SK-N-SH treated with all-trans-retinoic acid at 6 μM for 48 hours (cell line): ENCODE measurements at regions not wholly inside any gene's neighbourhood (a gene's known extent, or its start where the extent isn't known, plus 50 kb on each side); places are given as distances from the start of the nearest gene placed in this dataset.

Experiments
- ATAC-seq: fragments of 200-7000 bp; cut with Tn5 transposase; 3 replicates; pipeline ENCODE4 v1.9.1; 2020; ENCODE audit warnings: mild to moderate bottlenecking, moderate library complexity
- ARNTL ChIP-seq: fragments of 450-650 bp; formaldehyde crosslinking; IDR thresholded peaks from 2 replicates; pipeline ENCODE4 v1.5.0; 2020; ENCODE audit warnings: low read depth, mild to moderate bottlenecking, moderate library complexity, borderline replicate concordance
- BACH2 ChIP-seq: fragments of 250-450 bp; sonication (Bioruptor Pico); IDR thresholded peaks from 2 replicates; pipeline ENCODE4 v1.9.0; 2021; ENCODE audit warnings: mild to moderate bottlenecking, borderline replicate concordance
- CSDC2 ChIP-seq: fragments of 250-450 bp; sonication (Bioruptor Pico); IDR thresholded peaks from 2 replicates; pipeline ENCODE4 v1.5.0; 2020; ENCODE audit warnings: mild to moderate bottlenecking, moderate library complexity
- CSRNP3 ChIP-seq: fragments of 250-450 bp; sonication (Bioruptor Pico); IDR thresholded peaks from 2 replicates; pipeline ENCODE4 v1.5.1; 2021; ENCODE audit warnings: mild to moderate bottlenecking, moderate library complexity
- ESRRG ChIP-seq: fragments of 250-450 bp; sonication (Bioruptor Pico); IDR thresholded peaks from 2 replicates; pipeline ENCODE4 v1.6.1; 2021; ENCODE audit warnings: mild to moderate bottlenecking
- GLIS3 ChIP-seq: fragments of 250-450 bp; sonication (Bioruptor Pico); IDR thresholded peaks from 2 replicates; pipeline ENCODE4 v1.5.0; 2020; ENCODE audit warnings: mild to moderate bottlenecking, moderate library complexity
- ISL1 ChIP-seq: fragments of 250-450 bp; sonication (Bioruptor Pico); IDR thresholded peaks from 2 replicates; pipeline ENCODE4 v2.1.2; 2022; ENCODE audit warnings: mild to moderate bottlenecking, moderate library complexity
- OSR1 ChIP-seq: fragments of 250-450 bp; sonication (Bioruptor Pico); IDR thresholded peaks from 2 replicates; pipeline ENCODE4 v1.8.0; 2022; ENCODE audit warnings: moderate library complexity, mild to moderate bottlenecking, inconsistent platforms
- PPARA ChIP-seq: fragments of 250-450 bp; sonication (Bioruptor Pico); IDR thresholded peaks from 2 replicates; pipeline ENCODE4 v1.5.0; 2020; ENCODE audit warnings: mild to moderate bottlenecking, borderline replicate concordance
- RARB ChIP-seq: fragments of 250-450 bp; sonication (Bioruptor Pico); IDR thresholded peaks from 2 replicates; pipeline ENCODE4 v1.8.0; 2021; ENCODE audit warnings: mild to moderate bottlenecking, moderate library complexity
- SNAI2 ChIP-seq: fragments of 250-450 bp; sonication (Bioruptor Pico); IDR thresholded peaks from 2 replicates; pipeline ENCODE4 v1.5.0; 2020; ENCODE audit warnings: mild to moderate bottlenecking, moderate library complexity
- TCF4 ChIP-seq: fragments of 250-450 bp; sonication (Bioruptor Pico); IDR thresholded peaks from 2 replicates; pipeline ENCODE4 v1.8.0; 2021; ENCODE audit warnings: mild to moderate bottlenecking, moderate library complexity, borderline replicate concordance
- TOX ChIP-seq: fragments of 250-450 bp; sonication (Bioruptor Pico); IDR thresholded peaks from 2 replicates; pipeline ENCODE4 v1.8.0; 2021; ENCODE audit warnings: mild to moderate bottlenecking, moderate library complexity, borderline replicate concordance
- TSHZ2 ChIP-seq: fragments of 250-450 bp; sonication (Bioruptor Pico); IDR thresholded peaks from 2 replicates; pipeline ENCODE4 v1.5.0; 2020; ENCODE audit warnings: mild to moderate bottlenecking, moderate library complexity
- ZC3H10 ChIP-seq: fragments of 250-450 bp; sonication (Bioruptor Pico); IDR thresholded peaks from 2 replicates; pipeline ENCODE4 v1.5.1; 2021; ENCODE audit warnings: mild to moderate bottlenecking, moderate library complexity
- ZFP3 ChIP-seq: fragments of 250-450 bp; sonication (Bioruptor Pico); IDR thresholded peaks from 2 replicates; pipeline ENCODE4 v1.5.0; 2020; ENCODE audit warnings: mild to moderate bottlenecking, moderate library complexity
- ZFP30 ChIP-seq: fragments of 450-650 bp; formaldehyde crosslinking; IDR thresholded peaks from 2 replicates; pipeline ENCODE4 v1.5.0; 2022; ENCODE audit warnings: mild to moderate bottlenecking, moderate library complexity
- ZNF565 ChIP-seq: fragments of 450-650 bp; formaldehyde crosslinking; conservative IDR thresholded peaks from 2 replicates; pipeline ENCODE4 v1.5.0; 2020; ENCODE audit warnings: low read depth, mild to moderate bottlenecking, moderate library complexity
- ZNF70 ChIP-seq: fragments of 450-650 bp; formaldehyde crosslinking; IDR thresholded peaks from 2 replicates; pipeline ENCODE4 v1.5.0; 2020; ENCODE audit warnings: mild to moderate bottlenecking, moderate library complexity
- ZNF8 ChIP-seq: fragments of 450-650 bp; formaldehyde crosslinking; IDR thresholded peaks from 2 replicates; pipeline ENCODE4 v1.5.0; 2020; ENCODE audit warnings: mild to moderate bottlenecking, moderate library complexity
- TF ChIP-seq, protein P1 (sequence below): fragments of 250-450 bp; sonication (Bioruptor Pico); IDR thresholded peaks from 2 replicates; pipeline ENCODE4 v1.8.0; 2020; ENCODE audit warnings: mild to moderate bottlenecking, moderate library complexity, borderline replicate concordance
- TF ChIP-seq, protein P2 (sequence below): fragments of 250-450 bp; sonication (Bioruptor Pico); IDR thresholded peaks from 2 replicates; pipeline ENCODE4 v1.8.0; 2021; ENCODE audit warnings: low read depth, mild to moderate bottlenecking, moderate library complexity, borderline replicate concordance

DNA sequence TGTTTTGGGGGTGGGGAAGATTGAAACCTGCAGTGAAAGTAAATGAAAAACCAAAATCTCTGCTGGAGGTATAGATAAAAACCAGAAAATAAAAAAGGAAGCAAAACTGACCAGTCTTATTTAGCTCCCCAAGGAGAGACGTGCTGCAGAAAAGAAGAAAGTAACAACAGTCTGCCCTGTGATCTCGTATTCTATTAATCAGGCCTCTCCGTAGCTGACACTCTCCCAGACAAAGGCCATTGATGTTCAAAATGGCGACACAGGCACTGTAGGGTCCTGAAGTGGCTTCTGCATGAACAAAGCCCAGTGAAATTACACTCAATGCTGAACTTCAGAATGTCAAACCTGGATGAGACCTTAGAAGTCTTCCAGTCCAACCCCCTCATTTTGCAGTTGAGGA lies 106.6 kb downstream of the NXPE2 start:
- TF ChIP-seq SNAI2 (CRISPR knock-in tag) (no peak), PPARA (CRISPR knock-in tag) (no peak), OSR1 (no peak)
- no peak for ATAC-seq

DNA sequence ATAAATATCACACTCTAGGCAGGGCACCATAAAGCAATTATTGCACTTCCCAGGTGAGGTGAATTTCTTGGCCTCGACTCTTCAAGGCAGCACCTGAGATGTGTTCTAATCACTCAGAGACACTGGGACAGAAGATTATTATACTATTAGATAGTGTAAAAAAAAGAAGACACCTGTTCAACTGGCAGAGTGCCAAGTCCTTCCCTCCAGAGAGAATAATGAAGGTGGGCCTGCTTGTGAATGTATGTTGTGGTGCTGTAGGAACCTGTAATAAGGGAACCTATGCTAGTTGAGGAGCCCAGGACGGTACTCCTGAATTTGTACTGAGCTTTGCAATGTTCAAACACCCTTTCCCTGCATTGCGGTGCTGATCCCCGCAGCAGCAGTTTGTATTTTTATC lies 107.5 kb downstream of the NXPE2 start:
- TF ChIP-seq ZNF8 (no peak), ZFP30 (no peak), SNAI2 (CRISPR knock-in tag) (no peak), BACH2 (CRISPR knock-in tag) (no peak), TOX (CRISPR knock-in tag) (no peak), ISL1 (CRISPR knock-in tag) (no peak), ZNF70 (CRISPR knock-in tag) (no peak), ZFP3 (CRISPR knock-in tag) (no peak), CSDC2 (CRISPR knock-in tag) (no peak), CSRNP3 (no peak), TSHZ2 (CRISPR knock-in tag) (no peak), ZNF565 (CRISPR knock-in tag) (no peak), RARB (CRISPR knock-in tag) (no peak), GLIS3 (no peak), ESRRG (CRISPR knock-in tag) (no peak)
- TF ChIP-seq, protein P1, sequence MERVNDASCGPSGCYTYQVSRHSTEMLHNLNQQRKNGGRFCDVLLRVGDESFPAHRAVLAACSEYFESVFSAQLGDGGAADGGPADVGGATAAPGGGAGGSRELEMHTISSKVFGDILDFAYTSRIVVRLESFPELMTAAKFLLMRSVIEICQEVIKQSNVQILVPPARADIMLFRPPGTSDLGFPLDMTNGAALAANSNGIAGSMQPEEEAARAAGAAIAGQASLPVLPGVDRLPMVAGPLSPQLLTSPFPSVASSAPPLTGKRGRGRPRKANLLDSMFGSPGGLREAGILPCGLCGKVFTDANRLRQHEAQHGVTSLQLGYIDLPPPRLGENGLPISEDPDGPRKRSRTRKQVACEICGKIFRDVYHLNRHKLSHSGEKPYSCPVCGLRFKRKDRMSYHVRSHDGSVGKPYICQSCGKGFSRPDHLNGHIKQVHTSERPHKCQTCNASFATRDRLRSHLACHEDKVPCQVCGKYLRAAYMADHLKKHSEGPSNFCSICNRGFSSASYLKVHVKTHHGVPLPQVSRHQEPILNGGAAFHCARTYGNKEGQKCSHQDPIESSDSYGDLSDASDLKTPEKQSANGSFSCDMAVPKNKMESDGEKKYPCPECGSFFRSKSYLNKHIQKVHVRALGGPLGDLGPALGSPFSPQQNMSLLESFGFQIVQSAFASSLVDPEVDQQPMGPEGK (CRISPR knock-in tag) = no peak
- TF ChIP-seq, all 23 proteins: peak for 0

GRCh38 chr11:114787126-114787525 lies 108.8 kb downstream of the NXPE2 start:
- ATAC-seq = no peak
- TF ChIP-seq GLIS3 = no peak
- no peak for TF ChIP-seq RARB (CRISPR knock-in tag)
- TF ChIP-seq ISL1 (CRISPR knock-in tag) = no peak
- TF ChIP-seq ZFP3 (CRISPR knock-in tag) = no peak
- no peak for TF ChIP-seq ZNF8
- TF ChIP-seq, protein P1 (CRISPR knock-in tag) = no peak
- TF ChIP-seq TSHZ2 (CRISPR knock-in tag) = no peak
- TF ChIP-seq ZNF565 (CRISPR knock-in tag) = no peak
- TF ChIP-seq TOX (CRISPR knock-in tag) = no peak
- TF ChIP-seq TCF4 (CRISPR knock-in tag) = no peak
- no peak for TF ChIP-seq ARNTL
- no peak for TF ChIP-seq PPARA (CRISPR knock-in tag)
- TF ChIP-seq ESRRG (CRISPR knock-in tag) = no peak
- TF ChIP-seq, protein P2, sequence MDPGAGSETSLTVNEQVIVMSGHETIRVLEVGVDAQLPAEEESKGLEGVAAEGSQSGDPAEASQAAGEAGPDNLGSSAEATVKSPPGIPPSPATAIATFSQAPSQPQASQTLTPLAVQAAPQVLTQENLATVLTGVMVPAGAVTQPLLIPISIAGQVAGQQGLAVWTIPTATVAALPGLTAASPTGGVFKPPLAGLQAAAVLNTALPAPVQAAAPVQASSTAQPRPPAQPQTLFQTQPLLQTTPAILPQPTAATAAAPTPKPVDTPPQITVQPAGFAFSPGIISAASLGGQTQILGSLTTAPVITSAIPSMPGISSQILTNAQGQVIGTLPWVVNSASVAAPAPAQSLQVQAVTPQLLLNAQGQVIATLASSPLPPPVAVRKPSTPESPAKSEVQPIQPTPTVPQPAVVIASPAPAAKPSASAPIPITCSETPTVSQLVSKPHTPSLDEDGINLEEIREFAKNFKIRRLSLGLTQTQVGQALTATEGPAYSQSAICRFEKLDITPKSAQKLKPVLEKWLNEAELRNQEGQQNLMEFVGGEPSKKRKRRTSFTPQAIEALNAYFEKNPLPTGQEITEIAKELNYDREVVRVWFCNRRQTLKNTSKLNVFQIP (CRISPR knock-in tag) = no peak
- no peak for TF ChIP-seq ZC3H10 (CRISPR knock-in tag)

More for the DNA sequence above, 107.5 kb downstream of the NXPE2 start:
- ATAC-seq = no peak
